ENCODE measurements at regions not wholly inside any gene's neighbourhood (a gene's known extent, or its start where the extent isn't known, plus 50 kb on each side); places are given as distances from the start of the nearest gene placed in this dataset.

DNA sequence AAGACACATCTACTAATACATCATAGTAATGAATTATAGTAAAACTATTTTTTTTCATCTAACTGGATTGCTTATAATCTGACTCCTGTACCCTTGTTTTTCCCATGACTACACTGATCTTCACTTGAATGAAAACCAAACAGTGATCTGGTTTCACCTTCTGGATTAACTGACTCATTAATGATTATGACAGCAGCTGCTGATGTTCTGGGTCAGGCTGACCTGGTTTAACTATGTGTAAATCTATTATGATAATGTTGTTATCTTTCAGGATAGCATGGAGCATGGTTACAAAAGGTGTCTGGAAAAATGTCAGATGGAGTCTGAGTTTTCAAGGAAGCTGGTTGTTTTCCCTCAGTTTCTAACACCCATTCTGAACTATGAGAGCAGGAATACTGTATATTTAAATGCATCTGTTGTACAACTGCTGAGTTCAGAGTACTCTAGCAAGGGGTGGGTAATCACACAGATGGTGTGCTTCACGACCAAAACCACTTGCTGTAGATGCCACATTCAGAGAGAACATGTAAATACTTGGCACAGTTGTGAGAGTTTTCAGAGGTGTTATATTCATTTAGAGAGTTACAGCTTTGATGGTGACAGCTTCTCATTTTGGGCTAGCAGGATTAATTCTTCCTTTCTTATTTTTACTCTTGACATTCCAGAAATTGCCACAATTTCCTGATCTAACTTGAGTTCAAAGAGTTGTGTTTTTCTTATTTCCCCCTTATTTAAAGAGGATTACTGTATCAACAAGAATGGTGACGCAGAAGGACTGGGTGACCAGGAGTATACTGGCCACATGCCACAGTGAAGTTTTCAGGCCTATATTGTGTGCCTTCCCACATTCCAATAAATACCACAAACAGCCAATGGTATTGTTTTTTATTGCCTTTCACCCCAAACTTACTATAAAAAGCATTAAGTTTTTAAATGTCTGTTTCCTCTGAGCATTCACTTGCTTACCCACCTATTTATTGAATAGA is 249.7 kb upstream of the TET2 start:
- no peaks in the 10 kb centered on the region for H3K36me3 ChIP-seq (replicated peaks; ENCODE audit: insufficient read depth, low read depth)
- no peak for DNase-seq (ENCODE audit: low spot score)
- H3K4me3 ChIP-seq = no peak overlapping the region

DNA sequence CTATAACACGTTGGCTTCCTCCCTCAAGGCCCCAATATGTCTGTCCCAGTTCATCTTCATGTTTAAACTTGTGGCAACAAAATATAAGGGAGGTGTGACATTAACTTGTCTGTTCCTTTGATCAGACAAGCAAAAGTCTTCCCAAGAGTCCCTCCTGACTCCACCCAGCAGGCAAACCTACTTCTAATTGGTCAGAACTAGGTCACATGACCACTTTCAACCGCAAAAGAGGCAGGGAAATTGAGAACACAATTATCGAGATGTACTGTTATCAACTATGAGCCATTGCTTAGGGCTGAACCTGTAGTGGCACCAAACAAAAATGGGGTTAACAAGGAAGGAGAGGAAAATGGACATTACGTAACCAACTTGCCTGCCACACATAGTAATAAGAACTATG is 246.8 kb upstream of the TET2 start:
- Histone ChIP-seq H3K9me3 (ENCODE audit: low read depth) (no peaks in the 10 kb centered on the region), H2AFZ (no peak overlapping the region), H3K4me3 (no peak overlapping the region), H3K79me2 (no peaks in the 10 kb centered on the region), H3K4me1 (ENCODE audit: insufficient read depth) (no peaks in the 10 kb centered on the region), H3K27me3 (no peaks in the 10 kb centered on the region), H3K9me2 (replicated peaks; ENCODE audit: insufficient read depth) (no peaks in the 10 kb centered on the region), H3K4me2 (no peak overlapping the region), H4K20me1 (ENCODE audit: insufficient read depth, poor library complexity, severe bottlenecking) (no peaks in the 10 kb centered on the region), H3K27ac (no peak overlapping the region), H3K36me3 (replicated peaks; ENCODE audit: insufficient read depth, low read depth) (no peaks in the 10 kb centered on the region)
- DNase-seq (ENCODE audit: low spot score) = no peak
- TF ChIP-seq EZH2 (IDR thresholded peaks at IDR 0.05; ENCODE audit: borderline replicate concordance) = no peak
- TF ChIP-seq EZH2phosphoT487 (IDR thresholded peaks at IDR 0.05; ENCODE audit: low read depth, severe bottlenecking, unreplicated experiment) = no peak
- TF ChIP-seq, protein P1, sequence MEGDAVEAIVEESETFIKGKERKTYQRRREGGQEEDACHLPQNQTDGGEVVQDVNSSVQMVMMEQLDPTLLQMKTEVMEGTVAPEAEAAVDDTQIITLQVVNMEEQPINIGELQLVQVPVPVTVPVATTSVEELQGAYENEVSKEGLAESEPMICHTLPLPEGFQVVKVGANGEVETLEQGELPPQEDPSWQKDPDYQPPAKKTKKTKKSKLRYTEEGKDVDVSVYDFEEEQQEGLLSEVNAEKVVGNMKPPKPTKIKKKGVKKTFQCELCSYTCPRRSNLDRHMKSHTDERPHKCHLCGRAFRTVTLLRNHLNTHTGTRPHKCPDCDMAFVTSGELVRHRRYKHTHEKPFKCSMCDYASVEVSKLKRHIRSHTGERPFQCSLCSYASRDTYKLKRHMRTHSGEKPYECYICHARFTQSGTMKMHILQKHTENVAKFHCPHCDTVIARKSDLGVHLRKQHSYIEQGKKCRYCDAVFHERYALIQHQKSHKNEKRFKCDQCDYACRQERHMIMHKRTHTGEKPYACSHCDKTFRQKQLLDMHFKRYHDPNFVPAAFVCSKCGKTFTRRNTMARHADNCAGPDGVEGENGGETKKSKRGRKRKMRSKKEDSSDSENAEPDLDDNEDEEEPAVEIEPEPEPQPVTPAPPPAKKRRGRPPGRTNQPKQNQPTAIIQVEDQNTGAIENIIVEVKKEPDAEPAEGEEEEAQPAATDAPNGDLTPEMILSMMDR (IDR thresholded peaks at IDR 0.05; ENCODE audit: poor library complexity) = no peak
- WGBS (ENCODE audit: low lambda C conversion rate, missing lambda C conversion rate) = 87% methylated on average over 4 of the region's 4 CpGs

More for the DNA sequence above, 249.7 kb upstream of the TET2 start:
- Histone ChIP-seq H3K27me3 (no peaks in the 10 kb centered on the region), H3K9me3 (ENCODE audit: low read depth) (no peaks in the 10 kb centered on the region), H3K27ac (no peak overlapping the region), H3K4me2 (no peak overlapping the region), H4K20me1 (ENCODE audit: insufficient read depth, poor library complexity, severe bottlenecking) (no peaks in the 10 kb centered on the region), H3K9me2 (replicated peaks; ENCODE audit: insufficient read depth) (no peaks in the 10 kb centered on the region), H3K4me1 (ENCODE audit: insufficient read depth) (no peaks in the 10 kb centered on the region), H3K79me2 (no peaks in the 10 kb centered on the region), H2AFZ (no peak overlapping the region)
- 67% methylated on average over 2 of the region's 2 CpGs for WGBS (ENCODE audit: low lambda C conversion rate, missing lambda C conversion rate)
- TF ChIP-seq, protein P1 (IDR thresholded peaks at IDR 0.05; ENCODE audit: poor library complexity) = no peak
- TF ChIP-seq EZH2phosphoT487 (IDR thresholded peaks at IDR 0.05; ENCODE audit: low read depth, severe bottlenecking, unreplicated experiment) = no peak
- no peak for TF ChIP-seq EZH2 (IDR thresholded peaks at IDR 0.05; ENCODE audit: borderline replicate concordance)

DNA sequence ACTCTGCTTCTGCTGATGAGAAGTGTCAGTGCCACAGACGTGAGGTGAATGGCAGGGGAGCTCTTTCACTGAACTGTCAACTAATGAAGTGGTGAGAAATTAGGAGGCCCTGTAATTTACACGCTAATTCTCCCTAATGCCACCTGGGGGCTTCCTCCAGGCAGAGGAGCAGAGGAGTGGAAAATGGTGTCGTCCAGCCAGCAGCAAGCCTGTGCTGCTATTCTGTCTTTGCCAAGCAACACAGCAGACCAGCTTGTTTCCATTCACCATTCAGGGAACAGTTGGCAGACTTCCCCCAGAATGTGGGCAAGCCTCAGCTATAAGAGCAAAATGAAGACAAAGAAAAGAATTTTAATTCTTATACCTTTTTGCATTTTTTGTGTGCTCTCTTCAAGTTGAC is 245.2 kb upstream of the TET2 start:
- peak overlapping the region; percentile 14 for H3K27ac ChIP-seq
- H4K20me1 ChIP-seq (ENCODE audit: insufficient read depth, poor library complexity, severe bottlenecking) = no peaks in the 10 kb centered on the region
- no peaks in the 10 kb centered on the region for H3K9me3 ChIP-seq (ENCODE audit: low read depth)
- peak overlapping the region; percentile 36 for H3K4me2 ChIP-seq
- H3K4me3 ChIP-seq = no peak overlapping the region
- 27% methylated on average over 3 of the region's 3 CpGs for WGBS (ENCODE audit: low lambda C conversion rate, missing lambda C conversion rate)
- H3K36me3 ChIP-seq (replicated peaks; ENCODE audit: insufficient read depth, low read depth) = no peaks in the 10 kb centered on the region
- no peaks in the 10 kb centered on the region for H3K4me1 ChIP-seq (ENCODE audit: insufficient read depth)
- H3K9me2 ChIP-seq (replicated peaks; ENCODE audit: insufficient read depth) = no peaks in the 10 kb centered on the region
- peak; percentile 21 for DNase-seq (ENCODE audit: low spot score)
- no peak overlapping the region for H2AFZ ChIP-seq
- TF ChIP-seq EZH2 (IDR thresholded peaks at IDR 0.05; ENCODE audit: borderline replicate concordance) (no peak), EZH2phosphoT487 (IDR thresholded peaks at IDR 0.05; ENCODE audit: low read depth, severe bottlenecking, unreplicated experiment) (no peak)
- TF ChIP-seq, protein P1 (IDR thresholded peaks at IDR 0.05; ENCODE audit: poor library complexity) = peak; percentile 6
- no peaks in the 10 kb centered on the region for H3K27me3 ChIP-seq
- H3K79me2 ChIP-seq = no peaks in the 10 kb centered on the region
